HG03097 (cell line): ENCODE measurements at regions not wholly inside any gene's neighbourhood (a gene's known extent, or its start where the extent isn't known, plus 50 kb on each side); places are given as distances from the start of the nearest gene placed in this dataset.

Experiments
- ATAC-seq: cut with Tn5 transposase; IDR thresholded peaks from one replicate; pipeline ENCODE4 v1.9.1; 2021; ENCODE audit not compliant: unreplicated experiment, low FRiP score

DNA sequence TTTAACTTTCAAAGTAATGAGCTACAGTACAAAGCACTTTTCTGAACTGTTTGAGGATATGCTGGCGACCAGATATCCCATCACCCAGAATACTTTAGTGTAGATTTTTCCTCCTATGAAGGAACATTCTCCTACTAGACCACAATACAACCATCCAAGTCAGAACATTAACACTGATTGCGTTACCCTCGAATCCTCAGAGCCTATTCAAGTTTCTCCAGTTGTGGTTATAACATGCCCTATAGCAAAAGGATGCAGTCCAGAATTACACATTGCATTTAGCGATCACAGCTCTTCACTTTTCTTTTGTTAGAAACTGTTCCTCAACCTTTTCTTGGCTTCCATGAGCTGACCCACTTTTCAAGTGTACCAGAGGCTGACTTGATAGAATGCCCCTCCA is 87.4 kb upstream of the SOX4 start:
- ATAC-seq: no peak

GRCh38 chr6:21507811-21508210 is 85.7 kb upstream of the SOX4 start:
- no peak for ATAC-seq

GRCh38 chr6:21508753-21509152 is 84.8 kb upstream of the SOX4 start:
- ATAC-seq: no peak

GRCh38 chr6:21511891-21512550 is 81.5 kb upstream of the SOX4 start:
- no peak for ATAC-seq

- ATAC-seq: no peak
These were observed 79.3 kb upstream of the SOX4 start for GRCh38 chr6:21514288-21514687.

DNA sequence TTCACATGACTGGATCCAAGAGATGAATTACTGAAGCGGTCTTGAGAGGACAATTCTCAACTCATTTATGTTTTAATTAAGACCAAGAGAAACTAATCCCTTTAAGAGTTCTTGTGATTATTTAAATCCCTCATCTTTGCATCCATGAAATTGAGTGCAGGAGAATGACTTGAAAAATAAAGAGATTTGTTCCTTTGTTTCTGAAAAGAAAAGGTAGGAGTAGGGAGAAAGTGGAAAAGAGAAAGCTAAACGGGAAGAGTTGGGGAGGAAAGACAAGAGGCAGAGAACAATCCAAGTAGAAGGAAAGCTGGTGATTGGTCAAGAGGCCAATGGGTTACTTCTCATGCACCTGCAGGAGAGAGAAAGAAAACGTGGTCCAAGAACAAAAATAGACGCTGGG is 75.2 kb upstream of the SOX4 start:
- no peak for ATAC-seq

GRCh38 chr6:21519642-21520041 is 73.9 kb upstream of the SOX4 start:
- ATAC-seq: no peak

DNA sequence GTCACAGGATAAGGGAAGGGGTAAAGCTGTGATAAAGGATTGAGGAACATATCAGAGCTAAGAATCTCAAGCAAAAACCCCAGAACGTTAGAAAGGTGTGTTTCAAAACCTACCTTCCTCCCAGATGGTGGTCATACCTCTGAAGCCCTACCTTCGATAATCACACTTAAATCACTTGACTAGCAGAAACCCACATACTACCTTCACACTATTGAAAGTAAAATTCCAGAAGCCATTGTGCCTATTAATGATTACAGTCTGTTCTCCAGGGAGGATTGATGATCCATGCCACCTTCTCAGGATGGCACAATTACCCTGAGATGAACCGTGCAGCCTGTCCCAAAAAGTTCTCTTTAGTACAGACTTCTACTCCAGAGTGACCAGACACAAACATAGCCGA is 72.3 kb upstream of the SOX4 start:
- no peak for ATAC-seq

DNA sequence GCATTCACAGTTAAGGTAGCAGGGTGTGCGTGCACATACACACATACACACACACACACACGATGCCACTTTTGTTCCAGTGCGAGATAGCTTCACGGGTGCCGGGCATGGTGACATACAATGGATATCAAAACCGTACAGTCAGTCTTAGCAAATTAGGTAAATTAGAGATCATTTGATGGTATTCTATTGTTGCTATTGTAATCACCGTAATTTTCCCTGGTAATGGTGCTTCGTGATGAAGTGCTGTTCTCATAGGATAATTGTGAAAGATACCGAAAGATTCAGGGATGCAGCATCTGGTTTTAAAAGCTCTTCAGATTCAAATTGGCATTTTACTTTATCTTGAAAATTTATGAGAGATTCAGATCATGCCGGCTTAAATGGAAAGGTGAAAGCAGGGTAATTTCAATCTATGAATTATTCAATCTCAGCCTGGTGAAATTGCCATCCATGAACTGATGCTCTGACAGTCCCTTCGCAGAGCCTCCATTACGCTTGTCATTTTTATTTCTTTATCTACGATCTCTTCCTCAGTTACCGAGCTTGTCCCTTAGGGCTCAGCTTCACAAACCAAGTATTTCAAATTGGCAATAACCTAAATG is 71.3 kb upstream of the SOX4 start:
- ATAC-seq: no peak

DNA sequence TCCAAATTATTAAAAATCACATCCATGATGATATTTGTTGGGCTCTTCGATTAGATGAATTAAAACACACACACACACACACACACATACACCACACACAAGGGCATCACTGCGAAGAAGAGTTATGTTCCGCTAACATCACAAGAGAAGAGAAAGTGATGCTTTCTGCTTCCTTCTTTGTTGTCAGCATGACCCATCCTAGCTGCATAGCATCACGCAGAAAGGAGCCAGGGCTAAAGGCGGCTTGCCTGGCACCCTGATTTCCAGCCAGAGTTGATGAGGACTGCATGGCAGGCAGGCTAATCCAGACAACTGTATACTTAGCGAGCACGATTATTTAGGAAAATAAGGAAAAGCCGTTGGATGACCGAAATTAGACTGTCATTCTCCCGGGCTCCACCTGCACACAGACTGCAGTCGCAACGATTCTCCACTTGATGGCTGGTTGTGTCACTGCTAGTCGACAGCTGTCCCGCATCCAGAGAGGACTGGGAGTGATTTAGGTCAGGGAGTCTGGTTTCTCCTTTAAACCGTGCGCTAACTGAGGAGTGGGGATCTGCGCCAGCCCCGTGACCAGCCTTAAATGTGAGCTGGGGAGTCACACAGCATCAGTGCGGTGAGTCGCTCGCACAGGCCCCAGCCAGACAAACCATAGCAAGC is 70.6 kb upstream of the SOX4 start:
- no peak for ATAC-seq

GRCh38 chr6:21523652-21524051 is 69.9 kb upstream of the SOX4 start:
- ATAC-seq: no peak

DNA sequence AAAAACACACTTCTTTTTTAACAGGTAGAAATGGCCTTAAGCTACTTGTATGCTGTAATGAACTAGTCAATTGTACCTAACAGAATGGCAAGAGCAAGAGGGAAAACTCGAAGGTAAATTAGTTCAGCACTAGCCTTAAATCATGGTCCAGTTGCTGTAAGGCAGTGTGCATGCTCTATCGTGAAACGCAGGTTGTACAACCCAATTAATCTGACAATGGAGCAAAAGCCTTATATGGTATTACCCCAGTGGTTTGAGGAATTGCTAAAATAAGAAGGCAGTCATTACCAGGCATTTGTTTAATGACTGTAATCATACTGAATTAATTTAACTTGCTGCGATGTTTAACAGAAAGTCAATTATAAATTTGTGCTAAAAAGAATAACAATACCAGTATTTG is 69.3 kb upstream of the SOX4 start:
- ATAC-seq: no peak

- no peak for ATAC-seq
These were observed 66.6 kb upstream of the SOX4 start for GRCh38 chr6:21526974-21527373.

- no peak for ATAC-seq
These were observed 65.8 kb upstream of the SOX4 start for GRCh38 chr6:21527731-21528130.

- ATAC-seq: no peak
These were observed 64.1 kb upstream of the SOX4 start for GRCh38 chr6:21529431-21529830.

DNA sequence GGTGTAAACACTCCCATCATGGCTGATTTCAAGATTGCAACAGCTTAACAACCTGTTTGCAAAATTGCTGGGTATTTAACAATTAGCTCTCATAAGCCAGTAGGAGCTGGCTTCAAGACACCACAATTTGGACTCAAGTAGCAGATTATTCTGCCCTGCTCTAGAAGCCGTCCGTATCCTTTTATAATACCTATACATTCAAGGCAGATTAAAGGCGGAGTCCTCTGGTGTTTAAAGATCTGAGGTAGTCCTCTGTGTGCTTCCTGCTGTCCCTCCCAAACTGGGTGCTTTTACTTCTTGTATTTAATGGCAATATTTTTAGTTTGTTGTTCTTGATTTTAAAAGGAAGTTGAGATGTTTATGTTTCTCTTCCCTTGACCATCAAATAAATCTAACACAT is 62.2 kb upstream of the SOX4 start:
- no peak for ATAC-seq

DNA sequence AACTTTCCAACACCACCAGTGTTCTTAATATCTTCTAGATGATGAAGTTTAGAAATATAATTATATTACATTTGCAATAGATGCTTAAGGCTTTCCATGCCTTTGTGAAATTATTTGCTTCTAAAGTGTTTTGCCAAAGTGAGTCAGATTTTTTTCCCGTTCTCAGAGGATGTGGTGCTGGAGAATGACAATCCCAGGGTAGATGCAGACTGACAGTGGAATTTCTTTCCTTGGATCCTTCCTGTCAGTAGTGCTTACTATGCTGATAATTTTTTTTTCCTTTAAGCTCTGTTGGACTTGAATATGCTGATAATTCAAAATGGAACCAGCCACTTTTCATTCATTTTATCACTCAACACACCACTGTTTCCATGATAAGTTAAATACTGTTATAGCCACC is 59.9 kb upstream of the SOX4 start:
- no peak for ATAC-seq

- no peak for ATAC-seq
These were observed 57.2 kb upstream of the SOX4 start for GRCh38 chr6:21536280-21536766.

DNA sequence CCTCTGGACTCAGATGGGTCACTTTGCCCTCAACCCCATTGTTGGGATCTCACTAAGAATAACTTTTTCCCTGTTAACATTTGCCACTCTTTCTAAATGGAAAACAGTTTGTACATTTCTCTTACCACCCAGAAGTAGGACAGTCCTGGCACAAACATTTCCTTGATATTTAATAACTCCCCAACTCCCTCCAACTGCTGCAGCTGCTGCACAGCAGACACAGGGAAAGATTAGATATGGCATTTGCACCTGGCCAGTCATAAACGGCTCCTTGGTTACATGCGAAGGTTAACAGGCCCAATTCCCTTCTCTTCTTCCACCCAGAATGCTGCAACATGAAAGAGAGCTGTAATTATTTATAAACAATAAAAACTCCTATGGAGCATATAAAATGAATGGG is 55.9 kb upstream of the SOX4 start:
- ATAC-seq: no peak

- ATAC-seq: no peak
These were observed 55.3 kb upstream of the SOX4 start for GRCh38 chr6:21538186-21538798.

DNA sequence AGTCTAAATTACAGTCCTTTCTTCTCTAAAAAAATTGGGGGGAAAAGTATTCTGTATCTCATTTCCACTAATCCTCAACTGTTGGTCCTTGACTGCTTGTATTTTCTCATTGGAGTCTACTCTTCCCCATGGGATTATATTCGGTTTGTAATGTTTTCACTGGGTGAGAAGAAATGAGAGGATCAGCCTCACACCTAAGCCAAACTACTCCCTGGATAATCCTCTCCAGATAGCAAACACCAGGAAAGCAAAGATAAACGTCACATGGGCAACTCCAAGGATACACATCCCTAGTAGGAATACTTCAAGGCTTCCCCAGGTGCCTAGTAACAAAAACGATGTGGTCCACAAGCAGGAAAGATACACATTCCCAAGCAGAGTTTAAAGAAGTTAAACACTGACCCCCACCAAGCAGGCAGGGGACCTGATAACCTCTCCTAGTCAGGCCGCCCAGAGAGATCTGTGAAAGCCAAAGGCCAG is 53.9 kb upstream of the SOX4 start:
- no peak for ATAC-seq
